IMR-90 (cell line): ENCODE measurements at regions not wholly inside any gene's neighbourhood (a gene's known extent, or its start where the extent isn't known, plus 50 kb on each side); places are given as distances from the start of the nearest gene placed in this dataset.

Experiments
- ATAC-seq: fragments of 200-7000 bp; cut with Tn5 transposase; 2 replicates; pipeline ENCODE4 v1.9.1; 2020; ENCODE audit warnings: low read depth, mild to moderate bottlenecking, moderate library complexity
- BruUV-seq: library from RNA; stranded (reverse); fragments of 400-500 nt; replicated peaks from 2 replicates; lab custom pipeline; 2021; lab: Mats Ljungman, UMichigan
- CTCF ChIA-PET: fragments of 300-600 bp; formaldehyde crosslinking; extraction: SDS; loops from one replicate; lab custom pipeline; 2021; ENCODE audit warnings: antibody characterized with exemption; lab: Yijun Ruan, JAX
- POLR2A ChIA-PET: fragments of 300-600 bp; sonication (Branson Sonifier 250); formaldehyde crosslinking; loops from one replicate; lab custom pipeline; 2022; ENCODE audit warnings: antibody characterized with exemption; ENCODE audit not compliant: unreplicated experiment; lab: Charles Lee
- DNase-seq: peaks from one replicate; pipeline ENCODE4 v3.0.0; 2013
- H2AFZ ChIP-seq: replicated peaks from 2 replicates; pipeline ENCODE3; 2013; ENCODE audit warnings: low read length, mild to moderate bottlenecking; ENCODE audit not compliant: poor library complexity
- H2AK5ac ChIP-seq: 2 replicates; pipeline ENCODE4 v1.6.1; 2013; ENCODE audit warnings: low read depth, low read length, inconsistent platforms
- H2AK9ac ChIP-seq: replicated peaks from 2 replicates; pipeline ENCODE3; 2013; ENCODE audit warnings: mild to moderate bottlenecking, low read depth, low read length, moderate library complexity; ENCODE audit not compliant: poor library complexity
- H2BK120ac ChIP-seq: 2 replicates; pipeline ENCODE4 v1.6.1; 2013; ENCODE audit warnings: low read depth, low read length, inconsistent platforms
- H2BK15ac ChIP-seq: 3 replicates; pipeline ENCODE4 v1.6.1; 2013; ENCODE audit warnings: low read depth, low read length, inconsistent platforms
- H2BK20ac ChIP-seq: 2 replicates; pipeline ENCODE4 v1.6.1; 2013; ENCODE audit warnings: low read depth, mild to moderate bottlenecking, inconsistent platforms, low read length, moderate library complexity
- H2BK5ac ChIP-seq: 2 replicates; pipeline ENCODE4 v1.6.1; 2013; ENCODE audit warnings: mild to moderate bottlenecking, low read depth, low read length, inconsistent platforms; ENCODE audit not compliant: poor library complexity, severe bottlenecking
- H3K14ac ChIP-seq: replicated peaks from 2 replicates; pipeline ENCODE4 v1.6.1; 2013; ENCODE audit warnings: low read depth, low read length, inconsistent platforms
- H3K18ac ChIP-seq: 2 replicates; pipeline ENCODE4 v1.6.1; 2013; ENCODE audit warnings: low read depth, low read length, control low read depth
- H3K23ac ChIP-seq: 2 replicates; pipeline ENCODE4 v1.6.1; 2013; ENCODE audit warnings: low read depth, low read length, inconsistent platforms
- H3K27ac ChIP-seq: 2 replicates; pipeline ENCODE4 v1.5.1; 2013; ENCODE audit warnings: mild to moderate bottlenecking, control low read depth, low read length; ENCODE audit not compliant: insufficient read depth
- H3K27me3 ChIP-seq: 2 replicates; pipeline ENCODE4 v1.6.1; 2013; ENCODE audit warnings: low read length; ENCODE audit not compliant: control insufficient read depth, insufficient read depth
- H3K36me3 ChIP-seq: 2 replicates; pipeline ENCODE4 v1.6.1; 2013; ENCODE audit warnings: low read length, mixed read lengths; ENCODE audit not compliant: control insufficient read depth, insufficient read depth
- H3K4ac ChIP-seq: 2 replicates; pipeline ENCODE4 v1.6.1; 2013; ENCODE audit warnings: low read depth, low read length, inconsistent platforms
- H3K4me1 ChIP-seq: 2 replicates; pipeline ENCODE4 v1.6.1; 2013; ENCODE audit warnings: low read length, mixed read lengths; ENCODE audit not compliant: control insufficient read depth, insufficient read depth
- H3K4me2 ChIP-seq: 2 replicates; pipeline ENCODE4 v1.6.1; 2013; ENCODE audit warnings: low read depth, mild to moderate bottlenecking, control low read depth, low read length, moderate library complexity
- H3K4me3 ChIP-seq: 2 replicates; pipeline ENCODE4 v1.5.1; 2013; ENCODE audit warnings: low read depth, mild to moderate bottlenecking, control low read depth, low read length, moderate library complexity; ENCODE audit not compliant: insufficient read depth
- H3K56ac ChIP-seq: 2 replicates; pipeline ENCODE4 v1.6.1; 2013; ENCODE audit warnings: low read length, inconsistent platforms; ENCODE audit not compliant: insufficient read depth; ENCODE audit errors: extremely low read depth
- H3K79me1 ChIP-seq, 2 experiments: 2 replicates each; pipeline ENCODE4 v1.6.1; 2013; ENCODE audit warnings: low read length in 2 of 2, inconsistent platforms in 1 of 2, low read depth in 1 of 2
- H3K9ac ChIP-seq: 2 replicates; pipeline ENCODE4 v1.6.1; 2013; ENCODE audit warnings: low read depth, low read length, control low read depth
- H3K9me1 ChIP-seq: 2 replicates; pipeline ENCODE4 v1.6.1; 2013; ENCODE audit warnings: low read length, inconsistent platforms; ENCODE audit not compliant: insufficient read depth
- H3K9me3 ChIP-seq: 2 replicates; pipeline ENCODE4 v1.6.1; 2013; ENCODE audit warnings: low read length; ENCODE audit not compliant: control insufficient read depth, insufficient read depth
- H4K20me1 ChIP-seq: 2 replicates; pipeline ENCODE4 v1.6.1; 2013; ENCODE audit warnings: low read length, inconsistent platforms; ENCODE audit not compliant: insufficient read depth
- H4K5ac ChIP-seq: 2 replicates; pipeline ENCODE4 v1.6.1; 2013; ENCODE audit warnings: mild to moderate bottlenecking, low read depth, low read length, control low read depth
- H4K8ac ChIP-seq, 2 experiments: 2 replicates each; pipeline ENCODE4 v1.6.1; 2013; ENCODE audit warnings: low read depth in 2 of 2, low read length in 2 of 2, control low read depth in 1 of 2, inconsistent platforms in 1 of 2
- H4K91ac ChIP-seq: 2 replicates; pipeline ENCODE4 v1.6.1; 2013; ENCODE audit warnings: low read depth, low read length, inconsistent platforms; ENCODE audit not compliant: insufficient read depth
- MXI1 ChIP-seq: IDR thresholded peaks from 2 replicates; pipeline ENCODE4 v1.6.1; 2012; ENCODE audit warnings: low read depth, mild to moderate bottlenecking, low read length, moderate library complexity, borderline replicate concordance
- NFE2L2 ChIP-seq: fragments of 150-350 bp; IDR thresholded peaks from 2 replicates; pipeline ENCODE4 v1.6.1; 2016; ENCODE audit warnings: low read depth, mild to moderate bottlenecking, low read length
- RAD21 ChIP-seq: IDR thresholded peaks from 2 replicates; pipeline ENCODE4 v1.6.1; 2012; ENCODE audit warnings: low read length, improper control_type of control experiment
- RCOR1 ChIP-seq: IDR thresholded peaks from 2 replicates; pipeline ENCODE4 v1.6.1; 2012; ENCODE audit warnings: mild to moderate bottlenecking, low read length, improper control_type of control experiment; ENCODE audit not compliant: insufficient replicate concordance
- WGBS, 2 experiments: methylation state at CpG; one replicate each; pipeline versions ENCODE4 v1.1.5 to v1.1.7; 2013; ENCODE audit warnings: missing lambda C conversion rate in 2 of 2; ENCODE audit not compliant: insufficient read length in 1 of 2; ENCODE audit errors: extremely low coverage in 2 of 2; 5-methylcytosine and 5-hydroxymethylcytosine counted together
- dilution Hi-C: fragments of 300-500 bp; cut with HindIII; formaldehyde crosslinking; loops from one replicate; pipeline ENCODE4 v1.14.3; 2018; ENCODE audit warnings: low sequenced_read_pairs; ENCODE audit not compliant: unreplicated experiment
- in situ Hi-C: fragments of 300-500 bp; cut with MboI; formaldehyde crosslinking; loops from 3 replicates; pipeline ENCODE4 v1.14.3; 2019; ENCODE audit warnings: low sequenced_read_pairs, inconsistent platforms, mixed read lengths
- intact Hi-C: fragments of 100-400 bp; cut with micrococcal nuclease; formaldehyde crosslinking; loops from 2 replicates; pipeline ENCODE4 v1.10.0; 2022
- TF ChIP-seq, protein P1 (sequence below): conservative IDR thresholded peaks from 2 replicates; pipeline ENCODE4 v1.5.1; 2012; ENCODE audit warnings: mild to moderate bottlenecking, low read depth, low read length, improper control_type of control experiment

DNA sequence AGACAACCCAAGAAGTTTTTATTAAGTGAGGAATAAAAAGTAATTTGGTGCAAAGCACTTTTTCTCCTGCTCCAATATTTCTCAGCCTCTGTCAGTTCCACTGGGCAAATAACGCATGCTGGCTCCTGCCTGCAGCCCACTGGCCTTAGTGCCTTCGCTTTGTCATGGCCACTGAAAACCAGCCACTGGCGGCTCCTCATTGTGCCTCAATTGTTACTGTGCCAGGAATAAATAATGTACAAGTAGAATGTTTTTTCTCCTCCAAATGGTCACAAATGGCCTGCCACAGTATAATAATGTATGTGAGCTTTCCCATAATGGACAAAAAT lies 267.1 kb downstream of the ACTR3 start:
- Histone ChIP-seq H4K8ac (no peak overlapping the region), H3K4ac (no peak overlapping the region), H2BK20ac (no peak overlapping the region), H3K27ac (no peak overlapping the region), H3K4me2 (no peak overlapping the region), H4K20me1 (no peaks in the 10 kb centered on the region), H3K9ac (no peak overlapping the region), H2AK5ac (no peak overlapping the region), H3K36me3 (no peaks in the 10 kb centered on the region), H3K56ac (no peak overlapping the region), H4K91ac (no peak overlapping the region), H4K5ac (no peak overlapping the region), H2AFZ (no peak overlapping the region), H3K4me3 (no peak overlapping the region), H2BK120ac (no peak overlapping the region), H3K14ac (no peak overlapping the region), H3K23ac (no peak overlapping the region), H3K9me3 (no peaks in the 10 kb centered on the region), H2BK15ac (no peak overlapping the region), H2BK5ac (no peak overlapping the region), H3K79me1 (no peaks in the 10 kb centered on the region), H3K9me1 (no peaks in the 10 kb centered on the region), H2AK9ac (no peak overlapping the region), H3K4me1 (no peaks in the 10 kb centered on the region), H3K18ac (no peak overlapping the region), H3K27me3 (no peaks in the 10 kb centered on the region)
- TF ChIP-seq, protein P1, sequence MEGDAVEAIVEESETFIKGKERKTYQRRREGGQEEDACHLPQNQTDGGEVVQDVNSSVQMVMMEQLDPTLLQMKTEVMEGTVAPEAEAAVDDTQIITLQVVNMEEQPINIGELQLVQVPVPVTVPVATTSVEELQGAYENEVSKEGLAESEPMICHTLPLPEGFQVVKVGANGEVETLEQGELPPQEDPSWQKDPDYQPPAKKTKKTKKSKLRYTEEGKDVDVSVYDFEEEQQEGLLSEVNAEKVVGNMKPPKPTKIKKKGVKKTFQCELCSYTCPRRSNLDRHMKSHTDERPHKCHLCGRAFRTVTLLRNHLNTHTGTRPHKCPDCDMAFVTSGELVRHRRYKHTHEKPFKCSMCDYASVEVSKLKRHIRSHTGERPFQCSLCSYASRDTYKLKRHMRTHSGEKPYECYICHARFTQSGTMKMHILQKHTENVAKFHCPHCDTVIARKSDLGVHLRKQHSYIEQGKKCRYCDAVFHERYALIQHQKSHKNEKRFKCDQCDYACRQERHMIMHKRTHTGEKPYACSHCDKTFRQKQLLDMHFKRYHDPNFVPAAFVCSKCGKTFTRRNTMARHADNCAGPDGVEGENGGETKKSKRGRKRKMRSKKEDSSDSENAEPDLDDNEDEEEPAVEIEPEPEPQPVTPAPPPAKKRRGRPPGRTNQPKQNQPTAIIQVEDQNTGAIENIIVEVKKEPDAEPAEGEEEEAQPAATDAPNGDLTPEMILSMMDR = no peak
- TF ChIP-seq RCOR1 = no peak
- no peak for TF ChIP-seq RAD21
- no peak for TF ChIP-seq NFE2L2
- TF ChIP-seq MXI1 = no peak
- no CpG with 5 or more reads among the region's 3 CpGs for WGBS, 2 experiments
- intact Hi-C loops = no loop called here
- CTCF ChIA-PET = no interaction called here
- POLR2A ChIA-PET = no interaction called here
- BruUV-seq = no TSS peak
- no peak for DNase-seq
- dilution Hi-C loops = no loop called here
- in situ Hi-C loops = no loop called here
- ATAC-seq = no peak
